Muscle of leg (tissue), 3 donors: ENCODE measurements at regions not wholly inside any gene's neighbourhood (a gene's known extent, or its start where the extent isn't known, plus 50 kb on each side); places are given as distances from the start of the nearest gene placed in this dataset.

Source experiments
- DNase-seq: peaks from one replicate; pipeline ENCODE4 v3.0.0; 2013
- H3K27ac ChIP-seq: one replicate; pipeline ENCODE4 v1.5.1; 2013; ENCODE audit warnings: mild to moderate bottlenecking, low read length, control low read depth
- H3K27me3 ChIP-seq: one replicate; pipeline ENCODE4 v1.6.1; 2013; ENCODE audit warnings: low read length; ENCODE audit not compliant: control insufficient read depth, insufficient read depth
- H3K36me3 ChIP-seq: one replicate; pipeline ENCODE4 v1.6.1; 2013; ENCODE audit warnings: low read length; ENCODE audit not compliant: control insufficient read depth, insufficient read depth
- H3K4me1 ChIP-seq: one replicate; pipeline ENCODE4 v1.6.1; 2013; ENCODE audit warnings: low read length; ENCODE audit not compliant: control insufficient read depth, insufficient read depth
- H3K4me3 ChIP-seq: one replicate; pipeline ENCODE4 v1.5.1; 2013; ENCODE audit warnings: low read length, control low read depth
- H3K9me3 ChIP-seq: replicated peaks from 2 replicates; pipeline ENCODE4 v1.6.1; 2013; ENCODE audit warnings: low read depth, low read length; ENCODE audit not compliant: control insufficient read depth
- WGBS: methylation state at CpG from one replicate; pipeline ENCODE4 v1.1.5; 2013; ENCODE audit warnings: missing lambda C conversion rate; ENCODE audit not compliant: insufficient coverage; 5-methylcytosine and 5-hydroxymethylcytosine counted together

- no peak for DNase-seq
- Histone ChIP-seq H3K4me1 (no peaks in the 10 kb centered on the region), H3K36me3 (no peaks in the 10 kb centered on the region), H3K4me3 (no peak overlapping the region), H3K9me3 (no peaks in the 10 kb centered on the region), H3K27me3 (no peaks in the 10 kb centered on the region), H3K27ac (no peak overlapping the region)
Observed at GRCh38 chrX:144896323-144896722, 351.0 kb upstream of the SPANXN1 start.

- WGBS: no CpG with 5 or more reads among the region's 3 CpGs
- H3K27ac ChIP-seq: no peak overlapping the region
- H3K4me3 ChIP-seq: no peak overlapping the region
- H3K9me3 ChIP-seq: no peaks in the 10 kb centered on the region
- H3K36me3 ChIP-seq: no peaks in the 10 kb centered on the region
- H3K27me3 ChIP-seq: no peaks in the 10 kb centered on the region
- DNase-seq: peak; percentile 79
- no peaks in the 10 kb centered on the region for H3K4me1 ChIP-seq
Observed at GRCh38 chrX:144901521-144901920, 345.8 kb upstream of the SPANXN1 start.

GRCh38 chrX:144916785-144917184 is 330.5 kb upstream of the SPANXN1 start:
- no peak for DNase-seq
- H3K9me3 ChIP-seq: peaks cover 5% of the 10 kb centered on the region
- no peaks in the 10 kb centered on the region for H3K4me1 ChIP-seq
- H3K27me3 ChIP-seq: no peaks in the 10 kb centered on the region
- no peak overlapping the region for H3K4me3 ChIP-seq
- WGBS: no CpG with 5 or more reads among the region's 2 CpGs
- no peak overlapping the region for H3K27ac ChIP-seq
- H3K36me3 ChIP-seq: no peaks in the 10 kb centered on the region

DNA sequence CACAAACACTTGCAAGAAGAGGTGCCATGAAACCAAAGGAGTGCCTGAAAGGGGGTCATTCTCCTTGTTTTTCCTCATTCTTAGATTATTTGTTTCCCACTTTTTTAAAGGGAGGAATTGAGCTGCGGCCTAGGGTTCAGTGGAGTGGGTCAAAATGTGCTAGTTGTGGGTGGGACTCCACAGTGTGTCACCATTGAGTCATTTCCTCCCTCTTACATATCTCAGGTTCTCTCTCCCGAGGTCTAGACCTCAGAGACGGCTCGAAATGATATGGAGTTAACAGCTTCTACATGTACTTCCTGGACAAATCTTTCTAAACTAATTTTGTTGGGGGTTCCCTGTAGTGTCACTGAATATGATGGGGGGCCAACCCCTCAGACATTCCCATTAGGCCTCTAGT is 328.4 kb upstream of the SPANXN1 start:
- Histone ChIP-seq H3K4me3 (no peak overlapping the region), H3K9me3 (peaks cover 5% of the 10 kb centered on the region), H3K36me3 (no peaks in the 10 kb centered on the region), H3K4me1 (no peaks in the 10 kb centered on the region), H3K27ac (no peak overlapping the region), H3K27me3 (no peaks in the 10 kb centered on the region)
- no peak for DNase-seq
- WGBS: no CpG with 5 or more reads among the region's 4 CpGs

- WGBS: no CpG with 5 or more reads among the region's 3 CpGs
- Histone ChIP-seq H3K9me3 (peaks cover 11% of the 10 kb centered on the region), H3K4me1 (no peaks in the 10 kb centered on the region), H3K27me3 (no peaks in the 10 kb centered on the region), H3K36me3 (no peaks in the 10 kb centered on the region), H3K27ac (peak overlapping the region; percentile 51), H3K4me3 (no peak overlapping the region)
- peak; percentile 88 for DNase-seq
Observed at GRCh38 chrX:144946666-144947065, 300.6 kb upstream of the SPANXN1 start.
